ENCODE measurements at regions not wholly inside any gene's neighbourhood (a gene's known extent, or its start where the extent isn't known, plus 50 kb on each side); places are given as distances from the start of the nearest gene placed in this dataset.

GRCh38 chr2:16719485-16719808, 53.8 kb upstream of the CYRIA start:
- TF ChIP-seq POLR2A (IDR thresholded peaks at IDR 0.05; ENCODE audit: low read depth, low read length) (no peak), TAF1 (IDR thresholded peaks at IDR 0.05; ENCODE audit: borderline replicate concordance, low read depth, low read length) (no peak)

Data from GM12892 (cell line).